ENCODE measurements at regions not wholly inside any gene's neighbourhood (a gene's known extent, or its start where the extent isn't known, plus 50 kb on each side); places are given as distances from the start of the nearest gene placed in this dataset.

GRCh38 chr2:119104414-119104813 is 54.1 kb downstream of the C1QL2 start:
- no peak for DNase-seq

- DNase-seq, result no peak
These were observed 55.6 kb downstream of the C1QL2 start for GRCh38 chr2:119102964-119103363.

GRCh38 chr2:119088416-119088815 is 70.1 kb downstream of the C1QL2 start:
- DNase-seq, result no peak

- DNase-seq, result no peak
These were observed 72.2 kb downstream of the C1QL2 start for GRCh38 chr2:119086327-119086726.

- DNase-seq, result no peak
These were observed 72.9 kb downstream of the C1QL2 start for GRCh38 chr2:119085613-119086012.

- DNase-seq, result no peak
These were observed 75.1 kb downstream of the C1QL2 start for GRCh38 chr2:119083416-119083815.

- no peak for DNase-seq
These were observed 75.6 kb downstream of the C1QL2 start for GRCh38 chr2:119082821-119083400.

- no peak for DNase-seq
These were observed 79.8 kb downstream of the C1QL2 start for GRCh38 chr2:119078796-119079195.

- no peak for DNase-seq
These were observed 81.8 kb downstream of the C1QL2 start for GRCh38 chr2:119076713-119077112.

- no peak for DNase-seq
These were observed 85.3 kb downstream of the C1QL2 start for GRCh38 chr2:119073213-119073612.

GRCh38 chr2:119071476-119071875 is 87.1 kb downstream of the C1QL2 start:
- no peak for DNase-seq

GRCh38 chr2:119069781-119070180 is 88.8 kb downstream of the C1QL2 start:
- no peak for DNase-seq

GRCh38 chr2:119068154-119068725 is 90.3 kb downstream of the C1QL2 start:
- DNase-seq, result peak; percentile 81

GRCh38 chr2:119066272-119066804 is 92.2 kb downstream of the C1QL2 start:
- no peak for DNase-seq

- DNase-seq, result no peak
These were observed 93.4 kb downstream of the C1QL2 start for GRCh38 chr2:119065146-119065545.

- no peak for DNase-seq
These were observed 94.0 kb downstream of the C1QL2 start for GRCh38 chr2:119064567-119064966.

- no peak for DNase-seq
These were observed 95.4 kb downstream of the C1QL2 start for GRCh38 chr2:119063177-119063576.

- no peak for DNase-seq
These were observed 95.9 kb downstream of the C1QL2 start for GRCh38 chr2:119062652-119063051.

GRCh38 chr2:119062179-119062578 is 96.4 kb downstream of the C1QL2 start:
- DNase-seq, result no peak

GRCh38 chr2:119059940-119060339 is 98.6 kb downstream of the C1QL2 start:
- no peak for DNase-seq

GRCh38 chr2:119059287-119059686 is 99.3 kb downstream of the C1QL2 start:
- no peak for DNase-seq

GRCh38 chr2:119053700-119054436 is 104.7 kb downstream of the C1QL2 start:
- DNase-seq, result no peak

- no peak for DNase-seq
These were observed 107.3 kb downstream of the C1QL2 start for GRCh38 chr2:119051263-119051662.

Measured in NCI-H1417 treated with DMSO at 0.1 percent for 48 hours (cell line).